NOMO-1 (cell line): ENCODE measurements at regions not wholly inside any gene's neighbourhood (a gene's known extent, or its start where the extent isn't known, plus 50 kb on each side); places are given as distances from the start of the nearest gene placed in this dataset.
"Not testable (repeated sequence)": the region's sequence is repeated elsewhere in the genome, so short reads cannot be mapped to it uniquely, and the experiment has no call there.

Experiments
- DNase-seq, 2 experiments: peaks; one replicate each; lab custom pipeline; 2025; ENCODE audit not compliant: unreplicated experiment in 2 of 2; lab: John Stamatoyannopoulos, UW

DNA sequence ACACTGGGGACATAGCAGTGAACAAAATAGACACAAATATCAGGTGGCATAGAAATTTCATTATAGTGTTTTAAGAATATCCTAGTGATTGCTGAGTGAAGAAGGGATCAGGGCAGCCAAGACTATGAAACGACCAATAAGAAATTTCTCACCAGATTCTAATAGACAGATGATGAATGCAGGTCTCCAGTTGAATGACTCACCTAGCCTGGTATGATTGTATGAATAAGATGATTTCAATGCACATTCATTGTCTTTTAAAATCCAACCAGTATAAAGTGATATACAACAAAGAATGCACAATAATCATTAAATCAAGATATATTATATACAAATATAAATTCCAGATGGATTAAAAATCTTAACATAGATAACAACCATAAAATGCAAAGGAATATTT lies 124.5 kb upstream of the TENT5A start:
- no peak for DNase-seq

DNA sequence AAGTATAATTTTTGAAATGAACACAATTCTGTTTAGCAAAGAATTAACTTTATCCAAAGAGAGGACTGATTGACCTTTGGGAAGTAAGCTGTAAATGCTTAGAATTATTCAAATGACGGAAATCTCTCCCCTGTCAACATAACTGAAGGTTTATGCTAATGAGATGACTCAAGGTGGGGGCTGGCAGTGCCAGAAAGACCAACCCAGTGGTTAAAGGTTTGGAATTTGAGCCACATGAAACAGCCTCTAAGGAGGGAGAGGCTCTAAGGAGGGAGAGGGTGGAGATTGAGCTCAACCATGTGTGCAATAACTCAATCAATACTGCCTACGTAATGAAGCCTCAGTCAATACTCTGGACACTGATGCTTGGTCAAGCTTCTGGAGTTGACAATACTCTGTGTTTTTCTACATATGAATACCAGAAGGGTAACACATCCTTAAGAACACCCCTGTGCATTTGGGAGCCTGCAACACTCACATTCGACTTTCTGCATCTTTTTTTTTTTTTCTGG lies 123.4 kb upstream of the TENT5A start:
- no peak for DNase-seq

DNA sequence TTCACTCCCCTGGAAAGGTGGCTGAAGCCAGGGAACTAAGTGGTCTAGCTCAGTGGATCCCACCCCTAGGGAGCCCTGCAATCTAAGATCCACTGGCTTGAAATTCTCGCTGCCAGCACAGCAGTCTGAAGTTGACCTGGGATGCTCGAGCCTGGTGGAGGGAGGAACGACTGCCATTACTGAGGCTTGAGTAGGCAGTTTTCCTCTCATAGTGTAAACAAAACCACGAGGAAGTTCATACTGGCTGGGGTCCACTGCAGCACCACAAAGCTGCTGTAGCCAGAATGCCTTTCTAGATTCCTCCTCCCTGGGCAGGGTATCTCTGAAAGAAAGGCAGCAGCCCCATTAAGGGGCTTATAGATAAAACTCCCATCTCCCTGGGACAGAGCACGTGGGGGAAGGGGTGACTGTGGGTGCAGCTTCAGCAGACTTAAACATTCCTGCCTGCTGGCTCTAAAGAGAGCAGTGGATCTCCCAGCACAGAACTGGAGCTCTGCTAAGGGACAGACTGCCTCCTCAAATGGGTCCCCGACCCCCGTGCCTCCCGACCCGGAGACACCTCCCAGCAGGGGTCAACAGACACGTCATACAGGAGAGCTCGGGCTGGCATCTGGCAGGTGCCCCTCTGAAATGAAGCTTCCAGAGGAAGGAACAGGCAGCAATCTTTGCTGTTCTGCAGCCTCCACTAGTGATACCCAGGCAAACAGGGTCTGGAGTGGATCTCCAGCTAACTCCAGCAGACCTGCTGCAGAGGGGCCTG lies 117.4 kb upstream of the TENT5A start:
- DNase-seq: not testable (repeated sequence)

DNA sequence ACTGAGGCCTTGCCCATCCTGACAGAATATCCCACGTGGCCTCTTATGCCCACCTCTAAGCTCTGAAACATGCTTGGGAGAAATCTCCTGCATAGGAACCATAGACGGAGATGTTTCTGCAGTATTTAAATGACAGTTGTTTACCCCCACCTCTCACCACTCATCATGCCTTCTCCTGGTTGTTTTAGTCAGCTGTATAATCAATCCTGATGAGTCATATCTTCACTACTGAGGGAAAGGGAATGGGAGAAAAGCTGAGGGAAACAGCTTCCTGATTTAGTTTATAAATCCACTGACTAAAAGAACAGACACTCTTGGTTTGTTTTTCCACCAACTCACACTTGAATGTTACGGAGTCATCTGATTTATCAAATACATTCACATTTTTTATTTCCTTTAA lies 113.2 kb upstream of the TENT5A start:
- DNase-seq: no peak

DNA sequence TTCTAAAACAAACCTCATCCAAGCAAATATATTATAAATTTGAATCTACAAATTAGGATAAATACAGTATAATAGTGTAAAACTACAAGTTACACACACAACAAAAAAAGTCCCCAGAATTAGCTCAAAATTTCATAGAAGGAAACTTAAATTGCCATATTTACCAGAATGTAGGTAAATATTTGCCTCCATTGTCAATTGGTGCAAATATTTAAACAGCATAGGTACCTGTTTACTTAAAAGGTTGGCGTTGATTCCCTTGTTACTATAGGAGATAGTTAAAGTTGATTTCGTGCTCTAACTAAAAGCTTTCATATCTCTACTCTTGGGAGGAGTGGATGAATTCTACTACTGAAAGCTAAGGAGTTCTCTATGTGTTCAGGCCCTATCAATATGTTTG lies 111.6 kb upstream of the TENT5A start:
- no peak for DNase-seq

DNA sequence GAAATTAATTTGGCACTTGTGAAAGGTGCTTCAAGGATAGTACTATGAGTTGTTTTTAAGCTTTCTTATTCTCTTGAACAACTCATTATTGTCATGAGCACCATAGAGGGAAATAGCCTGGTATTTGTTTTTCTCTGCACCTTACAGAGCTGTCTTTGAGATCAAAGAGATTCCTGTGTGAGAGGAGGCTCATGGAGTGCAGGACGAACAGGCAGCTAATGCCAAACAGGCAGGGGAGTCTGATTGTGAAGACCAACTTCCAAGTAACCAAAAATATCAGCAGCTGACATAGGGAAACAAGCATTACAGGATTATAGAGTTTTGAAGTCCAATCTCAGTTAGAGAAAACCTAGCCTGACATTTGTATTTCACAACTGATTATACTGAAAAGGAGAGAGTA lies 110.6 kb upstream of the TENT5A start:
- no peak for DNase-seq

DNA sequence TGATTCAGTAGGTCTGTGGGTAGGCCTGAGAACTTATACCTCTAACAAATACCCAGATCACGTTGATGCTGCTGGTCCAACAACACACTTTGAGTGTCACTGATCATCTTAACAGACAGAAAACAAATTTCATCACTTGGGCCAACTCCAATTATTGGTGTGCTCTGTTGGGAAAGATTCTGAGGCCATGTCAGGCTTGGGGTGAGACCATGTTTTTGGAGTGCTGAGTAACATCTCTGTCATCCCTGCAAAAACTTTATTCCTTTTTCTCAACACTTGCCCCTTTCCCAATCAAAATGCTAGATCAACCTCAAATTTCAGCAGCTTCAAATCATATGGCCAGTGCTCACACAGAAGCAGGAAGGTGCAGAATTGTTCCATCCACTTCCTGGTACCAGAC lies 108.8 kb upstream of the TENT5A start:
- DNase-seq: no peak

DNA sequence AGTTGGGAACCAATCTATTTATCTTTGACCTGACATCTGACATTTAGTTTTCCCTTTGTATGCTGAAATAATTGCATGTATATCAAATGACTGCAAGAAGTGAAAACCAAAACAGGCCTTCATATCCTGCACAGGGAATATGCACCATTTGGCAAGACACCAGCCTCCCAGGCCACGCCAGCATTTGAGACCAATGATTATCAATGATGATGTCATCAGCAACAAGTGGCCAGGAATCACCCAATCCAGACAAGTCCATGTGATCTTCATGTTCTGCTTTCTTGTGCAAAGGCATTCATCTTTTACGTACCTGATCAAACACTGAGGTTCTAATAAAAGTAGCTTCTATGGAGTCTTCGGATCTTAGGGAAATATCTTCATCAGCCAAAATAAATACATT lies 107.4 kb upstream of the TENT5A start:
- DNase-seq: no peak

DNA sequence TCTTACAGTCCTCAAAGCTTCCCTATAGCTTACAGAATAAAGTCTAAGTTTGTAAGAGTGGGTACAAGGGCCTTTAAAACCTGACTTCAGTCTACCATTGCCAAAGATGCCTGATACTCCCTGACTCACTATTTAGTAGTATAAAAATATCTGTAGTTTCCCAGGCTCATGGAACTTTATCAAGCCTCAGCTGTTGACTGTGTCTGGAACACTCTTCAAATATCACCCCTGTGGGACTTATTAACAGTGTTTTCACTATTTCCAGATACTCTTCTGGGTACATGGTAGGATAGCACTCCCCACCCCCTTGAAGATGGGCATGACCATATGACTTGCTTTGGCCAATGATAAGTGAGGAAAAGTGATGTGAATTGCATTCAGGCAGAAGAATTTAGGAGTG lies 105.3 kb upstream of the TENT5A start:
- no peak for DNase-seq

DNA sequence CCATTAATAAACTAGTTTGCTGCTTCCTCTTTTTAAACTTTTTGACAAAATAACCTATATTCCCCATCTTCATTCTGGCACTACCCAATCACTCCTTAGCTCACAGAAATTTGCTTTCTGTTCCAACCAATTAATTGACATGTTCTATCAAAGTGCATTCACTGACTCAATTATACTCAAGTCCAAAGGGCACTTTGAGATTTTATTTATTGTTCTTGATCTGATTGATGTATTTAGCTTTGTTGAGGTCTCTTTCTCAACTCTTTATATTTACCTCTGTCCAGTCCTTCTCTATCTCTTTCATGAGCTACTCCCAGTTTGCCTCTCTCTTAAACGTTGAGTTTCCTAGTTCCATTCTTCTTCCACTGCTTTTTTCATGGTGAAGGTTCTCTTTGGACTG lies 104.4 kb upstream of the TENT5A start:
- no peak for DNase-seq

DNA sequence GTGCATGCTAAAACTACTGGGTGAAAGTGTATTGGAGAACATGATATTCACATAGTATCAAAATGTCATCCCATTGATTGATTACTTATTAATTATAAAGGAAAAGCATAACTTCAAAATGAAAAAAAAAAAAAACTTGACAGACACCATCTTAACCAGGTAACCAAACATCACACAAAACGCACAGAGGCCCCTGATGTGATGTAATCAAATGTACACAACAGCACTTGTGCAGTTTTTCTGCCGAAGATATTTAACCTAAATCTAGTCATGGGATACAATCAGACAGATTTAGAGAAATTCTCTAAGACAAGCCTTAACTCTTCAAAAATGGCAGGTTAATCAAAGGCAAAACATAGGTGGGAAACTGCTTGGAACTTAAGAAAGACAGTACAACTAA lies 102.0 kb upstream of the TENT5A start:
- no peak for DNase-seq

DNA sequence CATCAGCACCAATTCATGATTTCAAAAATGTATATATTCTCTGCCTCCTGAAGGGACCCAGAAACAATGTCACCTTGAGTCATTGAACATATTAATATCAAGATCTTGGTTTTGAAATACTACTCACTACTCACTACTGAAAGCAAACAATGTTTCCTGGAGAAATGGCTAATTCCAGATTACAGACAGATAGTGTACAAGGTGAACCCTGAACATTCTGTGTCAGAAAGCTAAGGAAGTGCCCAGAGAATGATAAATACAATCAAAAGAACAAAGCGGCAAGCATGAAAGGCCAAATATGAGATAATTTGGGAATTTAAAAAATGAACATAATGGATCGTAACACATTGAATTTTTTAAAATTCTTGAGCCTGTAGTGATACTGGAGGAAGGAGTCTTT lies 101.5 kb upstream of the TENT5A start:
- DNase-seq: no peak

DNA sequence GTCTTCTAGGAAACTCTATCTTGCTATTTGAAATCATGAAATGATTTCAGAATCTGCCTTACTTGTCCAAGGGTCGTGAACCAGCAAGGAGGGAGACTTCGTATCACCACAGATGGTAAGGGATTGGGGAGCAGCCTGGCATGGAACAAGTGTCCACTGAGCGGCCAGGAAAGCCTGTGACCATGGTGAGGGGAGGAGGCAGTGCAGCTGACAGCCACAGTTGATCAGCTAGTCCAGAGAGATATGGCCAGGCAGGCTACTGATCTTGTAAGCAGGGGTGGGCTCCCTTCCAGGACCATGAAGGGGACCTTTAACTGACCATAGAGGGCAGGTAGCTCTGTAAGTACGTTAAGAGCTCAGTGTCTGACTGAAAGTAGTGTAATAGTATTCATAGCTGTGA lies 96.8 kb upstream of the TENT5A start:
- DNase-seq: no peak

DNA sequence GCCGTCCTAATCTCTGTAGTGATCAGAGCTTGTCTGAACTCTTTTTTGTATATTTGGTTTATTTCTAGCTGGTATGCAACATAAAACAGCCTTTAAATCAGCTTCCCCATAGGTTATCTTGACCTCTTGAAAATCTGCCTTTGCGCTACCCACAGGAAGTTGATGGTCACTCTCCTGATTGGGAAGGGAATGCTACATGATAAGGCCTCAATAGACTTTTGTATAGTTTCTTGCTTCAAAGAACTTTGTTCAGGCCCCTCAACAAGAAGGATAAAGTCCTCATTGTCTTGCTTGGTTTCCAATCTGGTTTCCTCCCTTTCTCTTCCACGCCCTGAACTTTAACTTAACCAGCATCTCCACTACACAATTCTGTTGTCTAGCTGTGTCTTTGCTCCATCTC lies 95.4 kb upstream of the TENT5A start:
- no peak for DNase-seq

DNA sequence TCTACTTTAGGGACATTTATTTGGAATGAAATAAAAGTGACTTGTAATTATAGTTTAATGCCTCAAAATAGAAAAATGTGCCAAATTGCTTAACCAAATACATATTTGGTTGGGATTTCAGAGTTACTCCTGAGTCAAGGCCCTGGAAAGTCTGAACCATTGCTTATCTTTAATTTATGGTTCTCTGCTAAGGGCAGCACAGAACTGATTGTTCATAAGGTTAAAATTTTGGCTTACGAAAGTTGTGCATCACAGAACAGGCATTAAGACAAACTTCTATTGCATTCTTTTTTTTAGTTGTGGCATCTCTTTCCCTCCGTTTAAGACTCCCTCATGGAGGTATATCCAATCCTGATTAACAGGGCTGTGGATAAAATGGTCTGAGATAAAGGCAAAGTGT lies 92.2 kb upstream of the TENT5A start:
- no peak for DNase-seq

DNA sequence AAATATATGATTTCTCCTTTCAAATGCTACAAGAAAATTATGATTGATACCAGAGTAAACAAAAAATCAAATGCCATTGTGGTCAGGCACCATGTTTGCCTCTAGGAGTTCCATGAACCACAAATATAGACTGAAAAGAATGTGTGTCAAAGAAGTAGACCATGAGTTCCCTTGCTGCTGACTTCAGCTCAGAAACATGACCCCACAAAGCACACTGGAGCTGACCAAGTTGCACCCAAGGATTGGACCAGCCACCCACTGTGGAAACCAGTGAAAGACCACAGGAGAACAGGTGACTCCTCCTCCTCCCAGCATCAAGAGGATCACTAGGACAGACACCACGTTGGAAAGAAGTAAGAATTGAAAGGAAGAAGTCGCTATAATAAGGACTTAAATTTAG lies 90.8 kb upstream of the TENT5A start:
- DNase-seq: no peak

DNA sequence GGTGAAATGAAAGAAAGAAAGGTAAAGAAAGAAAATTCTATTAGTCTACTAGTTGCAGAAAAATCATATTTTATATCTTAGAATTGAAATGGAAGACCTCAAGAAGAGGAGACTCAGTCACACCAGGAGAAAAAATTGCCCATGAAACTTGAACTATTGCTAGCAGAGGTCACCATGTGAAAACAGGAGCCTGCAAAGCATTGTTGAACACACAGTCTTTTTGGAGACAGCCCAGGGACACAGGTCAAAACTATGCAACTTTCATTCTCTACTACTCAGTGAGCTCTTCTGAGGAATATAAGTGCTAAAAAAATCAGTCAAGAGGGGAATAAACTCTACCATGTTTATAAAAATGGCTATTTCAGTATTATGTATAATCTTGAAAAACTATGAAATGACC lies 89.8 kb upstream of the TENT5A start:
- DNase-seq: no peak

DNA sequence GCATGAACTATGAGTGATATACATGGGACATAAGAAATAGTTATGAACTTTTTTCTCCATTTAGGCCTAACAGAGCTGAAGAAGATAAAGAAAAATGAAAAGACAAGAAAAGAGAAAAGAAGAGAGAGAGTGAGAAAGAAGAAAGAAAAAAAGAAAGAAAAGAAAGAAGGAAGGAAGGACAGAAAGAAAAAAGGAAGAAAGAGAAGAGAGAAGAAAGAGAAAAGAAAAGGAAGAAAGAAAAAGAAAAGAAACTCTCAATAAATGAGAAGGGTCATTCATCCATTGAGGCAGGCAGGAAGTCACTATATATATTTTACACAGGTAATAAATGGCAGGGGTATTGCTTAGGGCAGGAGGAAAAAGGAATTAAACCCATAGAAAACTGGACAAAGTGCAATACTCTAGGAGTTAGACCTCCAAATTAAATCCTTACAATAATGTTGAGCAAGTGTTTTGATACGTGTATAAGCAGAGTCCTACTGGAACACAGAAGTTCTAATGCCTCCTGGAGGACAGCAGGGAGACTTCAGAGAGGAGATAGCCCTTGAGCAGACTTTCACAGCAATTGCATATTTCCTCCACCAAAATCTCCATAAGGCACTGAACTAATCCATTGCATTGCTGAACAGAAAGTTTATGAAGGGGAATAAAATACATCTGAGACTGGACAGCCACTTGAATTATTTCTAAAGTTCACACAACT lies 86.4 kb upstream of the TENT5A start:
- DNase-seq: peak; percentile 13 to 37

DNA sequence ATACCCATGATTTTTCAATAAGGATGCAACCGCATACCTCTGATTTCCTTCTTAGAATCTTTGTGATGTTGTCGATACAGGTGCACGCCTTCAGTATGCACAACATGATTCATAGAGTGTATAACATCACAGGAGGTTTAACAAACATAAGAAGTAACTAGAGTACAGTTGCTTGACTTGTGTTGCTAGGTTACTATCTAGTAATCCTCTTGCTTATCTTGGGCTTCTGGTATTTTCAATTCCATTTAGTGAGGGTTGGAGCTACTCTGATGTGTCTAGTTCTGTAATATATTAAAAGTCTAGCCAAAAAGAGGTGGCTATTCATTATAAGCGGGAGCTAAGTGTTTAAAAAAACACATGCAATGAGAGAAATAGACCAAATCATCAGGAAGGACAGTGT lies 85.5 kb upstream of the TENT5A start:
- no peak for DNase-seq

DNA sequence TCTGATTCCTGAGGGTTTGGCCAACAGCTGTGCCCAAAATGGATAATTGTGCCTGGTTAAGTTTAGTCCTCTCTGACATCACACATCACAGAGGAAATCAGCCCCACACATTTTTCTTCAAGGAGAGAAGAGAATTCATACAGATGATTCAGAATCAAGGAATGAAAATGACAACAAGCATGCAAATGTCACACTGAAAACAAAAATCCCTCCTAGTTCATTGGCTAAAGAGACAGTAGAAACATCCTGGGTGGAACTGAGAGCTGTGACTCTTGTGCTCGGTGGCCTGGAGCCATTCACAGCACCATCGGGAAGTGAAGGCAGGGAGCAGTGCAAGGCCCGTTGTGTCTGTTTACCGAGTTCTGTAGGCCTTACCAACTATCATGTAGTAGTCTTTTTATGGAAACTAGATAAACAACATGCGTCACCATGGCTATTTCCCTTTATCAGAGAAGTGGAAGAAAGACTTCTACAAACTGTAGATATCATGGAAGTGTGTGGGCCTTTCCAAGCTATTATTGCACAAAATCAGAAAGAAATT lies 81.7 kb upstream of the TENT5A start:
- no peak for DNase-seq

DNA sequence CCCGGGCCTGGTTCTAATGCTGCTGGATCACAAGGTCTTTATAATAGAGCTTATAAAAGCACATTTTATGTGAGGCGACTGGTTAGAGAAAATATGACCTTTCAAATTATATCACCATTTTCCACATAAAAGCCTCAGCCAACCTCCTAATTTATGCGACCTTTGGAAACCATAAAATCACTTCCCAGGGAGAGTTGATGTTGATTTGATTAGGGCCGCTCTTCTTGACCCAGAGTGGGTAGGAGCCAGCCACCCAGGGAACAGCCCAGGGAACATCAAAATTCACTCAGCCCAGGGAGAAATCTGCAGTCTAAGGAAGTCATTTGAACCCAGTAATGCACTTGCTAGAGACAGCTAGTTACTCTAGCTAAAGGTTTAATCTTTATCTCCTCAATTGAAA lies 79.8 kb upstream of the TENT5A start:
- no peak for DNase-seq

DNA sequence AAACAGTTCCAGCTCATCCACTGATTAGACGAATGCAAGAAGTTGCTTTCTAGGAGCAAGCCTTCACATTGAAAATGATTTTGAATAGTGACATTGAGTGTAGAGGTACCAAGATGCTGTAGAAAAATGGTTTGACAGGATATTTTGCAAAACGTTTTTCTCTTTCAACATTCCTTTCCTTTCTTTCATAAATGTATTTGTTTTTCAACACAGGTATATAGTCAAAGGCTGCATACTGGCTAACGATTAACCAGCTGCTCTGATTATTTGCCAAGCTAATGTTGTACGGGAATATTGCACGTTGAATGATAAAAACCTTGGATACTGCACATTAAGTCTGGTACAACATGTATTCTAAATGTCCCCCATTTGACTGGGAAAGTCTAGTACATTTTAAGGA lies 78.8 kb upstream of the TENT5A start:
- no peak for DNase-seq
